ENCODE measurements at regions not wholly inside any gene's neighbourhood (a gene's known extent, or its start where the extent isn't known, plus 50 kb on each side); places are given as distances from the start of the nearest gene placed in this dataset.

GRCh38 chr18:33844232-33844631, 266.2 kb downstream of the ASXL3 start (continued):
- TF ChIP-seq REPIN1 (tag by site-specific recombination; IDR thresholded peaks at IDR 0.05; ENCODE audit: low read depth) (no peak), ZNF214 (tag by site-specific recombination; IDR thresholded peaks at IDR 0.05; ENCODE audit: borderline replicate concordance) (no peak), ZNF433 (tag by site-specific recombination; IDR thresholded peaks at IDR 0.05; ENCODE audit: low read depth) (no peak), KLF8 (tag by site-specific recombination; IDR thresholded peaks at IDR 0.05) (no peak), ZNF560 (tag by site-specific recombination; IDR thresholded peaks at IDR 0.05; ENCODE audit: borderline replicate concordance) (no peak), ZBTB21 (tag by site-specific recombination; IDR thresholded peaks at IDR 0.05) (no peak), ZNF138 (tag by site-specific recombination; IDR thresholded peaks at IDR 0.05; ENCODE audit: borderline replicate concordance) (no peak), PBX3 (CRISPR knock-in tag; IDR thresholded peaks at IDR 0.05) (no peak), ZNF776 (tag by site-specific recombination; IDR thresholded peaks at IDR 0.05; ENCODE audit: borderline replicate concordance) (no peak), ZNF184 (tag by site-specific recombination; IDR thresholded peaks at IDR 0.05) (no peak), IKZF3 (tag by site-specific recombination; IDR thresholded peaks at IDR 0.05) (no peak)

- TF ChIP-seq ZNF48 (tag by site-specific recombination; IDR thresholded peaks at IDR 0.05) (no peak), ZNF692 (tag by site-specific recombination; IDR thresholded peaks at IDR 0.05) (no peak)
- ChIA-PET CTCF (interaction anchor here (0.5 to 6.3 kb wide), 6 partner anchors 110 to 1345 kb away, joined by 3 to 53 read pairs (median 4); no protein-coding TSS in a partner anchor), POLR2A (interaction anchor here (0.7 kb wide), 1 partner anchor 1093 kb away, joined by 4 read pairs; no protein-coding TSS in a partner anchor)
- Histone ChIP-seq H3K36me3 (ENCODE audit: control insufficient read depth in 2 of 2, insufficient read depth in 1 of 2, low read length in 2 of 2) (no peaks in the 10 kb centered on the region), H3K9me3 (ENCODE audit: control insufficient read depth, insufficient read depth, low read depth, low read length) (no peaks in the 10 kb centered on the region), H3K4me3 (ENCODE audit: low read depth, low read length) (no peak overlapping the region), H3K27ac (ENCODE audit: extremely low read depth, low read depth, low read length) (no peak overlapping the region), H3K4me1 (ENCODE audit: control insufficient read depth, insufficient read depth, low read length) (peaks cover 5% of the 10 kb centered on the region; the same call in 1 of the 2 replicates)
These were observed 263.4 kb downstream of the ASXL3 start for GRCh38 chr18:33841221-33841967.

- TF ChIP-seq ZXDB (tag by site-specific recombination; IDR thresholded peaks at IDR 0.05) (0 out of 2 replicates have a peak, but pooled peaks have one; percentile 12), ZNF274 (IDR thresholded peaks at IDR 0.05; ENCODE audit: low read length) (no peak), ZNF274 (tag by site-specific recombination; IDR thresholded peaks at IDR 0.05; ENCODE audit: borderline replicate concordance) (no peak), ZBTB48 (tag by site-specific recombination; IDR thresholded peaks at IDR 0.05) (peak; percentile 21; the same call in 1 of the 2 replicates), KLF8 (tag by site-specific recombination; IDR thresholded peaks at IDR 0.05) (no peak), ZNF354C (tag by site-specific recombination; IDR thresholded peaks at IDR 0.05; ENCODE audit: borderline replicate concordance, low read depth) (no peak), SP7 (tag by site-specific recombination; IDR thresholded peaks at IDR 0.05) (peak; percentile 36; the same call in 1 of the 2 replicates), FEZF1 (tag by site-specific recombination; IDR thresholded peaks at IDR 0.05) (peak; percentile 50; the same call in 1 of the 2 replicates), TRIM28 (IDR thresholded peaks at IDR 0.05; ENCODE audit: borderline replicate concordance, low read length) (peak; percentile 68; the same call in 1 of the 2 replicates), ZNF843 (tag by site-specific recombination; IDR thresholded peaks at IDR 0.05) (0 out of 2 replicates have a peak, but pooled peaks have one; percentile 22), SETDB1 (IDR thresholded peaks at IDR 0.05; ENCODE audit: insufficient read length, low read length) (no peak), TCF7L2 (IDR thresholded peaks at IDR 0.05; ENCODE audit: borderline replicate concordance, low read depth, low read length) (peak; percentile 49; the same call in 1 of the 2 replicates), KLF17 (tag by site-specific recombination; IDR thresholded peaks at IDR 0.05) (no peak), MZF1 (tag by site-specific recombination; IDR thresholded peaks at IDR 0.05; ENCODE audit: borderline replicate concordance) (0 out of 2 replicates have a peak, but pooled peaks have one; percentile 14)
- ChIA-PET CTCF (interaction anchor here (0.6 to 6.3 kb wide), 25 partner anchors 8 to 631 kb away, joined by 3 to 54 read pairs (median 3); no protein-coding TSS in a partner anchor), POLR2A (no interaction called here)
- no peaks in the 10 kb centered on the region for H3K36me3 ChIP-seq (ENCODE audit: control insufficient read depth in 2 of 2, insufficient read depth in 1 of 2, low read length in 2 of 2)
- no peak overlapping the region for H3K27ac ChIP-seq (ENCODE audit: extremely low read depth, low read depth, low read length)
- H3K4me3 ChIP-seq (ENCODE audit: low read depth, low read length) = no peak overlapping the region
- peaks cover 5% of the 10 kb centered on the region; the same call in 1 of the 2 replicates for H3K4me1 ChIP-seq (ENCODE audit: control insufficient read depth, insufficient read depth, low read length)
- no peaks in the 10 kb centered on the region for H3K9me3 ChIP-seq (ENCODE audit: control insufficient read depth, insufficient read depth, low read depth, low read length)
These were observed 262.2 kb downstream of the ASXL3 start for GRCh38 chr18:33840212-33840593.

All from HEK293 (cell line).